GM21447 (cell line): ENCODE measurements at regions not wholly inside any gene's neighbourhood (a gene's known extent, or its start where the extent isn't known, plus 50 kb on each side); places are given as distances from the start of the nearest gene placed in this dataset.
"Not testable (repeated sequence)": the region's sequence is repeated elsewhere in the genome, so short reads cannot be mapped to it uniquely, and the experiment has no call there.

Experiments used
- ATAC-seq: cut with Tn5 transposase; IDR thresholded peaks from one replicate; pipeline ENCODE4 v1.9.1; 2021; ENCODE audit not compliant: unreplicated experiment

GRCh38 chr16:85202631-85203461 is 90.6 kb upstream of the CIBAR2 start:
- no peak for ATAC-seq

GRCh38 chr16:85203462-85203813 is 91.2 kb upstream of the CIBAR2 start:
- ATAC-seq: no peak

GRCh38 chr16:85204242-85205010 is 92.2 kb upstream of the CIBAR2 start:
- no peak for ATAC-seq

GRCh38 chr16:85205257-85205656 is 93.0 kb upstream of the CIBAR2 start:
- ATAC-seq: not testable (repeated sequence)

GRCh38 chr16:85205747-85206471 is 93.6 kb upstream of the CIBAR2 start:
- no peak for ATAC-seq

- no peak for ATAC-seq
Observed at GRCh38 chr16:85206472-85207356, 94.4 kb upstream of the CIBAR2 start.

- ATAC-seq: no peak
Observed at GRCh38 chr16:85207357-85207921, 95.2 kb upstream of the CIBAR2 start.

- ATAC-seq: no peak
Observed at GRCh38 chr16:85208181-85208580, 95.9 kb upstream of the CIBAR2 start.

GRCh38 chr16:85208643-85209520 is 96.6 kb upstream of the CIBAR2 start:
- no peak for ATAC-seq

GRCh38 chr16:85209526-85210121 is 97.4 kb upstream of the CIBAR2 start:
- no peak for ATAC-seq

GRCh38 chr16:85210423-85211169 is 98.3 kb upstream of the CIBAR2 start:
- ATAC-seq: no peak

- ATAC-seq: no peak
Observed at GRCh38 chr16:85211271-85211801, 99.1 kb upstream of the CIBAR2 start.

- no peak for ATAC-seq
Observed at GRCh38 chr16:85213926-85214675, 101.8 kb upstream of the CIBAR2 start.

GRCh38 chr16:85215478-85216118 is 103.3 kb upstream of the CIBAR2 start:
- no peak for ATAC-seq

GRCh38 chr16:85216522-85217375 is 104.5 kb upstream of the CIBAR2 start:
- ATAC-seq: no peak
